GM18858 (cell line): ENCODE measurements at regions not wholly inside any gene's neighbourhood (a gene's known extent, or its start where the extent isn't known, plus 50 kb on each side); places are given as distances from the start of the nearest gene placed in this dataset.

Experiments used
- ATAC-seq: cut with Tn5 transposase; IDR thresholded peaks from one replicate; pipeline ENCODE4 v1.9.1; 2021; ENCODE audit not compliant: unreplicated experiment

DNA sequence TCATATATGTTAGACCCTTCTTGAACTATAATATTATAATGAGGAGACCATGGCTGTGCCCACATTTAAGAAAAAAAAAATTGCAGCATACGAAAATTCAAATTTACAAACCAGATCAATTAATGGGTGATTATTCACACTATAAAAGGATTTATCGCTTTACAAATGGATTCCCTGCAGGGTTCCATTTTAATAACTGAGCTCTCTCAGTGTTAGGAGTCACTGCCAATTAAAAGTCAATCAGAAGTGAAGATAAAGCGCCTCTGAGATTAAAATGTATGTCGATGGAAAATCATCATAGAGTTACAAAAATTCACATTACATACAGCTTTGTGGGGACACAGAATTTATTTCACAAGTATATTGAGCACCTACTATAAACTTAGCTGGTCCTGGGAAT lies 66.6 kb upstream of the SMARCA2 start:
- ATAC-seq = no peak

DNA sequence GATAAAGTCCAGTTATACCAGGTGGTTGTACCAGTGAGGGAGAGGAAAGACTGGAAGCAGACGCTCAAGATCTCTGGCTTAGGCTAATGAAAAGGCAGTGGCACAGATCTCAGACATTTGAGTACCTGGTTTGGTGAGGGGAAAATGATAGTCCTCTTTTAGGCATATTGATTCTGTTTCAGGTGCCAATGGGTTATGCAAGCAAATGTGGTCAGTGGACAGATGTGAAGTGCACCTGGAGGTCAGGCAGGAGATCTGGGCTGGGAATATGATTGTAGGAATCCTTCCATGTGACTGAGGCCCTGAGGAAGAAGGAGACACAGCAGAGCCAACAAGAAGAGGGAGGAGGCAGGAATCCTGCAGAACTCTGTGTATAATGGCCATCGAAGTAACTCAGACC lies 63.7 kb upstream of the SMARCA2 start:
- no peak for ATAC-seq

DNA sequence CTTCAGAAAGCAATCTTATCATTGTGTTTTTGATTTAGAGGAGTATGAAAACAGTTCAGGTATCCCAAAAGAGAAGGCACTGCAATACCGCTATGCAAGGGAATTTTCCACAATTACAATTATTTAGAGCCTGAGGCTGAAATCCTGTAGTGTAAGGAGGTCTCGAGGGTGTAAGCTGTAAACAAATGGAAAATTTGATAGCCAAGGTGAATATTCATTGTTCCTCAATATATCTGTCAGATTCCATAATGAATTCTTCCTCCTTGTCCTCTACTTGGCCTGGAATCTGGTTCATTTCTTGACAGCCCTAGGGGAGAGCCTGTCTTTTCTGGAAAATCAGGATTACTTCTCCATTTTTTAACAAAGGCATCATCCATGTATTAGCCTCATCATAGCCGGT lies 63.1 kb upstream of the SMARCA2 start:
- no peak for ATAC-seq

DNA sequence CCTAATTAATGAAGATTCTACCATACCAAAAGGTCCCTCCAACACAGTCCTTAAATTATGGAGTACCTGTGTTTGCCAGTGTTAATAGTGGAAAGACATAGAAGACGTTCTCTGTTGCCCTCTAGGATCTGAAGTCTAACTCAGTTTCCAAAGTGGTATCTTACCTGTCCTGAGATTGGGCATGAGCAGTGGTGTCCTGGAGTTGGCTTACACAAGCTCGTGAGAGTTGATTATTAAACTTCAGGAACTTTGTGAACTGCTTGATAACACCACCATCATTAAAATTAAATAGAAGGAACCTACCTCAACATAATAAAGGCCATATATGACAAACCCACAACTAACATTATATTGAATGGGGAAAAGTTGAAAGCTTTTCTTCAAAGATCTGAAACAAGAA lies 60.9 kb upstream of the SMARCA2 start:
- ATAC-seq = no peak

DNA sequence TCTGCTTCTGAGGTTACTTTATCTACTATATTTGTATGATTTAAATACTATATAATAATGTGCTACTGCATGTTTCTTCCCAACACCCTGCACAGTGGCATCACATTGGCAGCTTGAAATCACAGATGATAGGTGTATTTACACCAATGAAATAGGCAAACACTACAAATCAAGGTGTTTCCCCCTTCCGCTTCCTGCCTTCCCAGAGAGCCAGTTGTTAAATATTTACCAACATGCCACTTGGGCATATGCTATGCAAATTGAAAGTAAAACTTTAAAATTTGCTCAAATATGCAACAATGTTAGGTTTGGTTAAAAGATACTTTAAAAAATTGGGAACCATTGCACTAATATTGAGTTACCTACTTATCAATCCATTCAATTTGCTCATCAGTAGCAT lies 58.2 kb upstream of the SMARCA2 start:
- ATAC-seq = no peak

DNA sequence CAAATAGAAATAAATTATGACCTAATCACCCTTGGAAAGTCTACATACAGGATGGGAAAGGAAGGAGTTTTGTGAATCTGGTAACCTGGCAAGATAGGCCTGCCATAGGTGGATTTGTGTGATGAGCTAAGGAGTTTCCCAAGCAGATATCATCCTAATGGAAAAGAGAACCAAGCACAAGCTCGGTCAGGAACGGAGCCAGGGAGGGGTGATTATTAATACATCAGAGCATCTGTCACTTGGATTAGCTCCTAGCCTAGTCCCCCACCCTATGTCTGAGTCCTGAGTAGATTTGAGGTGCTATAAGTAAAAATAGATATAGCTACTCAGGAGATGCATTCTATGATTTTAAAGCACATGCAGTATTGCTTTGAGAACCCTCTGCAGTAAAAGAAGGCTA lies 57.3 kb upstream of the SMARCA2 start:
- ATAC-seq = no peak

DNA sequence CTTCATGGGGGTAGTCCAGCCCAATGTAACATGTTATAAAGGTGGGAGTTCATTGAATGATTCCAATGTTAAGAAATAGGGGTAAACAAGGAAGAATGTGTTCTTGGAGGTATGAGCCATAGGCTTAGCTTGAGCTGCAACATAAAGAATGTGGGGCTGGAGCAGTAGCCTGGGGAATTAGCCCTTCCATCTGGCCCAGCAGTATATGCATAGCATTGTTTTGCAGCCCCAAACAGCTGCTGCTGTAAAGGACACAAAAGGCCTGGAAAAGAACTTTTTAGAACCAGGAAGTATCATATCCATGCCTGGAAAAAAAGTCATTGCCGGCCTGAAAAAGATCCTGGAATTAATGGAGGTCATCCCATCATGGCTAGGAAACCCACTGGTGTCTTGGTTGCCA lies 55.8 kb upstream of the SMARCA2 start:
- ATAC-seq = no peak

DNA sequence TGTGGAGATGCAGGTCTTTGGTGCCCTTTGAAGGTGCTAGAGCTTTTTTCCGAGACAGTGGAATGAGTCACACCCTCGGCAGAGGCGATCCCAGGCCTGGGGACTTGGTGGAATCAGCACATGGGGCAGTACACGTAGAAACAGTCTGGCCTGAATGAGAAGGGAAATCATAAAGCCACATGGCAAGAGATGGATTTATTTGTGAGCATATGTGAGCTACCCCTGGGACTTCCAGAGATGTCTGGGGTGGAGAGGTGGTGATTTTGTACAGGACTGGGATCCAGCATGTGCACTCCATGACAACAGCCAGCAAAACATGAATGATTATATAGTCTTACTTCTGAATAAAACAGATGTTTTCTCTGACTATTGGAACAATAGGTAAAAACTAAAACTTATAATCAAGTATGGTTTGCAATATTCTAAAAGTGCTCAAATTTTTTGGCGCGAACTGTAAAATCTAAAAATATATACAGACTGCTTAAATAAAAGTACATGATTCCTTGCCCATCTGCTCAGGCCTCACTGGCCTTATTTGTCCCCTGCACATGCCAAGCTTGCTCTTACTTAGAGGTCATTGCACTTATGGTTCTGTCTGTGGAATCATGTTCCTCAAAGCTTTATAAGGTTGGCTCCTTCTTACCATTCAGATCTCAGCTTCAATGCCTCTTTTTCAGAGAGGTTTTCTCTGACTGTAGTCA lies 54.7 kb upstream of the SMARCA2 start:
- no peak for ATAC-seq

DNA sequence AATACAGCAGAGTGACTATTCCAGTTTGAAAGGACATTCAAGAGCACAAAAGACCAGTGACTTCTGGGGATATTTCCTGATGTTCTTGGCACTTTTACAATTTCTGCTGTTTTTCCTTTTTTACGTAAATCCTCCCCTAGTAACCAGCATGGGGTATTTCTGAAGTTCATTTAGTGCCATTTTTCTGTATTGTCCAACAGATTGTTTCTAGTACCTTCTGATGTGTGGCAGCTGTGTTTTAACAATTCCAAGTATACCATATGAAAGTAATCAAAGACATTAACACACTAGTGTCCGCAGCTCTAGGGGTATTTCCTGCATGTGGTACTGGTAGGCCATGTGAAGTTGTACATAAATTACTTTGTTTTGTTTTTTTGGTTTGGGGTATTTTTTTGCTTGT lies 53.0 kb upstream of the SMARCA2 start:
- ATAC-seq = no peak

DNA sequence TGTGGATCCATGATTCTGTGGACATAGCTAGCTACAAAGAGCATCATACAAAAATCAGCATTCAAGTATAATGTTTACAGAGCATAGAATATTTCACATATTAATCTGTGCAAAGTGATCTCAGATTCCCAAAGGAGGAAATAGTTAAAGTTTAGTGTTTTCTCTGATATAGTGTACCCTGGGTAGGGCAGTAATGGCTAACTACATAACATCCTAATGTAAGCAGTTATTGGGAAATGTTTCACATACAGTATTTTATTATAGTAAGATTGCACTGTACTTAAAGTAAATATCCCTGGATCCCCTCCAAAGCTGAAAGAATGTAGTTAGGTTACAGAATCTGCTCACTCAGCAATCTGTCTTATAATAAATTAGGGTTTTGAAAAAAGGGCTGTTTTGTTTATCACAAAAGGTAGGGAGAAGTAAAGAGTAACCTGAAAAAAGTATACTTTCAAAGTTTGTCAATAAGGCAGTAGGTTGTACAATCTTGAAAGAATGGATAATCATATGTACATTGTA lies 52.5 kb upstream of the SMARCA2 start:
- ATAC-seq = no peak

DNA sequence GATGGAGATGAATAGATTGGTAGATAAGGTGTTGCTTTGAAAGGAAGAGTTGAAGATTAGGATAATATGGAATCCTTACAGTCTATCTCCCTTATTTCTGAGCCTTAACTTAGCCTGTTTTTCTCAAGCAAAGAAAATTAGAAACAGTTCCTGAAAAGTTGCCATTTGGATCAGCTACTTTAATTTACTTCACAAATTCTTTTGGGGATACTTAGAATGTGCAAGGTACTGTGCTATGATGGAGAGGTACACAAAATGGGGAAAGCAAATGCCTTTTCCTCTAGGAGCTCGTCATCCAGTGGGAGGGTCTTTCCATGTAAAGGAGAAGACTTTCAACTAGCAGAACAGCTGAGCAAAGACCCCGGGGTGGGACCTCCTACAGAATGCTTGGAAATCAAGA lies 51.1 kb upstream of the SMARCA2 start:
- no peak for ATAC-seq
